Mucosa of gallbladder (tissue), 1 donor: ENCODE measurements at regions not wholly inside any gene's neighbourhood (a gene's known extent, or its start where the extent isn't known, plus 50 kb on each side); places are given as distances from the start of the nearest gene placed in this dataset.
"Not testable (repeated sequence)": the region's sequence is repeated elsewhere in the genome, so short reads cannot be mapped to it uniquely, and the experiment has no call there.

ENCODE experiments used
- DNase-seq: peaks from one replicate; pipeline ENCODE4 v3.0.0-alpha.2; 2020; ENCODE audit warnings: low spot score
- donor health status: DM: no; HTN: no; CAD: no.

GRCh38 chr10:128178302-128178958 is 52.2 kb upstream of the MKI67 start:
- DNase-seq = no peak

DNA sequence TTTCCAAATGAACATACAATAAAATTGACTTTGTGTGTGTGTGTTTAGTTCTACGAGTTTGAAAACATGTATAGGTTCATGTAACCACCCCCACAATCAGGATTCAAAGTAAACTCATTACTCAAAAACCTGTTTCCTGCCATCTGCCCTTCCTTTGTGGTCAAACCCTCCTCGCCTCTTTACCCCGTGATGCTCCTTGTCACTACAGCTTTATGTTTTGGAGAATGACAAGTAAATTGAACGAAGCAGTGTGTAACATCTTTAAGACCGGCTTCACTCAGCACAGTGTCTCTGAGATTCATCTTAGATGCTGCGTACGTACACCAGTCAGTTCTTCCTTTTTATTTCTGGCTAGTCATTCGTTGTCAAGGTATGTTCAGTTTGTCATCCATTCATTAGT is 54.6 kb upstream of the MKI67 start:
- DNase-seq = no peak

DNA sequence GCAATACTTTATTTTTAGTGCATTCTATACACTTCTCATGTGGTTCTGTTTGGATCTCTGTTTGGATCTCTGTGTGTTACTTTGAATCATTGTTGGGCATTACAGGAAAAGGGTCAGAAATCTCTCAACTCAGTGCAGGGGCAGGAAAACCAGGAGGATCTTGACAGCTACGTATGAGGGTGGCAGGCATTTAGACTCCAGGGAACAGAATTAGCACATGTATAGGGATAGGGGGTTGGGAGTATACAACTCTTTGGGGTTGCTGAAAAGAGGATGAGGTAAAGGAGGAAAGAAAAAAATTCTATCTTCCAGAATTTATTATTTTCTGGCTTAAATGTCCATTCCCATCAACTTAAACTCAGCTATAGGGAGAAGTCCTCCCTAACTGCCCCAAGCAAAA is 59.4 kb upstream of the MKI67 start:
- DNase-seq = no peak

- no peak for DNase-seq
Observed at GRCh38 chr10:128186959-128187787, 61.0 kb upstream of the MKI67 start.

DNA sequence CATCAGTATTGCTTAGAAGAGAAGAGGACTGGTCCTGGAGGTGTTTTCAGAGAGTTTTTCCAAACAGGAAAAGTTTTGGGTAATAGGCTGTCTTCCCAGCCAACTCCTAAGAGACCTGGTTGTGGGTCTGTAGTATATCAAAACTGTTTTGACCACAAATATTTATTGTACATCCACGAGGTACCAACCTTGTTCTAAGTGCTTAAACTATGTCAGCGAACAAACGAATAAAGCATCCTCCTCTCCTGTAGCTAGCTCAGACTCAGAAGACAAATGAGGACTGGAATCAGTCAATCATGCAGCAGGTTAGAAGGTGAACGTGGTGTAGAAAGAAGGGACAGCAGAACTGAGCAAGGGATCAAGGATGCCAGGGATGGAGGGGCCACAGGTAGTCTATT is 61.6 kb upstream of the MKI67 start:
- DNase-seq = no peak

DNA sequence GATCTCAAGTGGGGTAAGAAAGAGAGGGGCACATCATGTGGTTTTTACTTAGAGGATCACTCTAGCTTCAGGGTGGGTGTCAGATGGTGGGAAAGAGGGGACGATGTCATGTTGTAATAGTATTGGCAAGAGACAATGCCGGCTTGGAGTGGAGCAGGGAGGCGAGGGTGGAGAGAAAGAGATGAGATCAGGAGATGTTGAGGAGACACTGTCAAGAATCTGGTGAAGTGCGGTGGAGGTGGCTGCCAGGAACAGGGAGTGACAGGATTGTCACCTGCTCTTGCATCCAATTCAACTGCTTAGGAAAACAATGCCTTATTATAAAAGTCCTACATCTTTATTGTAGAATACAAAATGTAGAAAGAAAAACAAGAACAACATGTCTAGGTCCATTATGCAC is 63.0 kb upstream of the MKI67 start:
- no peak for DNase-seq

GRCh38 chr10:128191847-128192246 is 65.6 kb upstream of the MKI67 start:
- no peak for DNase-seq

GRCh38 chr10:128201826-128202225 is 75.6 kb upstream of the MKI67 start:
- not testable (repeated sequence) for DNase-seq

- DNase-seq = no peak
Observed at GRCh38 chr10:128203028-128203427, 76.8 kb upstream of the MKI67 start.

GRCh38 chr10:128205591-128205990 is 79.4 kb upstream of the MKI67 start:
- DNase-seq = not testable (repeated sequence)

DNA sequence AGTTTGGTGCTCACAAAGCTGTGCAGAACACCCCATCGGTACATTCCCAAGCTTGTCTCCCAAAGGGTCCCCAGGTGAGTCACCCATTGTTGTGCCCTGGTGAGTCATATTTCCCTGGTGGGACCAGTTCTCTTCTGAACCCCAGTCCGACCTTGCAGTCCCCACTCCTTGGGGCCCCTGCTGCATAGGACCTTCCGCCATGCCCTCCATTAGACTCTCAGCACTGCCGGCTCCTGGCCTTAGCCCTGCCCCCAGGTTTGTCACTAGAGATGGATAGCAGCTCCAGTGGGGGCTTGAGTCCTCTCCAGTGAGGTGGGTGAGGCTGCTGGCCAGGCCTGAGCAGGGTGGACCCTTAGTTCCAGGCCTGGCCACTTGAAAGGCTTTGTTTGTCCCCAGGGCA is 80.5 kb upstream of the MKI67 start:
- DNase-seq = no peak

DNA sequence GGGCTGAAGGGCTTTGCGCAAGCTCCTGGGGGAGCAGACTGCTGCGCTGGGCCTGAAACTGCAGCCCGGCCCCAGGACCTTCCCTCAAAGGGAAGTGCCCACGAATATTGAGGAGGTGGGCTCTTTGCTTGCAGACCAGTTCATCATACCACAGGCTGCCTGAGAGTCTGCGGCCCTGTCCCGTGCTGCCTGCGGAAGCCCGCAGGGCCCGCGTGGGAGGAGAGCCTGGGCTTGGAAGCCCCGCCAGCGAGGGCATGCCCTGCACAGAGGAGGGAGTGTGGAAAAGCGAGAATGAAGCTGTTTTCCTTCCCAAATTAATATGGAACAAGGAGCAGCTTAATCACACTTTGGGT is 83.6 kb upstream of the MKI67 start:
- DNase-seq = no peak

GRCh38 chr10:128210215-128211063 is 84.2 kb upstream of the MKI67 start:
- peak; percentile 62 for DNase-seq

GRCh38 chr10:128211064-128211504 is 84.9 kb upstream of the MKI67 start:
- DNase-seq = no peak

DNA sequence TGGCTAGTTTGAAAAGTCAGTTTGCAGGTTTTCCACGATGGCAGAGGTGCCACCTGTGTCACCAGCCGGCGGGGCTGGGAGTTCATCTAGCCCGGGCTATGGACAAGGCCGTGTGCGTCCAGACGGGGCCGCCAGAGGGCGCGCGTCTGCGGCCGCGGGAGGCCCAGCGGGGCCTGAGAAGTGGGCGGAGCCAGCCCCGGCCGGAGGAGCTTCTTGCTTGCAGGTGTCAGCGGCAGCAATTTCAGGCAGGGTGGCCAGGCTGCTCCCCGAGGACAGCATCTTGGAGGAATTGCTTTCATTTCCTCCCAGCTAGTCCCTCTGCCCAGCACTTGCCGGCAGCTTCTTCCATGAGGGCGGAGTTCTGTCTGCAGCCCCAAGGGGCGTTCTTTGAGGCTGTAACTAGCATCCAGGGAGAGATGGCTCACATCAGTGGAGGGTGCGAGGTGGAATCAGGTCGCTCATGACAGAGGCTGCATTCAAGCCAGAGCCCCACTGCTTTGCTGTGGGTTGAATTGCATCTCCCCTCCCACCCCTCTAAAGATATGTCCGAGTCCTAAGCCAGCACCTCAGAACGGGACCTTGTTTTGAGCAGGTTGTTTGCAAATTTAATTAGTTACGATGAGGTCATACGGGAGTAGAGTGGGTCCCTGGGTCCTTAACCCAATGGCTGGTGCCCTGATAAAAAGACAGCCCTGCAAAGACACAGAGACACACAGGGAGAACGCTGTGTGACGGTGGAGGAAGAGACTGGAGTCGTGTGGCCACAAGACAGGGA is 85.9 kb upstream of the MKI67 start:
- DNase-seq = peak; percentile 84

GRCh38 chr10:128213156-128213555 is 86.9 kb upstream of the MKI67 start:
- DNase-seq = no peak

DNA sequence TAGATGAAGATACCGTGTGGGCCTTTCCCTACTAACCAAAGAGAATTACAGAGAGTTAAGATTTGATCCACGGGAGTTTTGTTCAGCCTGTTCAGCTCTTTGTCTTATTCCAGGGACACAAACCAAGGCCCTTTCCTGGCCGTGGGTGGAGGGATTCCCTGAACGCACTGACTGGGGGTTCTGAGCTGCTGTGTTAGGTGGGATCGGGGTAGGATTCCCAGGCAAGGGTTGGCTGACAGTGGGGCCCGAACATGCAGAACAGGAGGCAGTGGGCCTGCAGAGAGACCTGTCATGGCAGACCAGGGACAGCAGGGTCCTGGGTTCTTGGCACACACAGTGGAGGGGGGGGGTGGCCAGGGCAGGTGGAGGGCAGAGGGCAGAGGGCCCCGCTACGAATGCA is 89.5 kb upstream of the MKI67 start:
- DNase-seq = no peak

GRCh38 chr10:128217136-128217535 is 90.9 kb upstream of the MKI67 start:
- DNase-seq = no peak

DNA sequence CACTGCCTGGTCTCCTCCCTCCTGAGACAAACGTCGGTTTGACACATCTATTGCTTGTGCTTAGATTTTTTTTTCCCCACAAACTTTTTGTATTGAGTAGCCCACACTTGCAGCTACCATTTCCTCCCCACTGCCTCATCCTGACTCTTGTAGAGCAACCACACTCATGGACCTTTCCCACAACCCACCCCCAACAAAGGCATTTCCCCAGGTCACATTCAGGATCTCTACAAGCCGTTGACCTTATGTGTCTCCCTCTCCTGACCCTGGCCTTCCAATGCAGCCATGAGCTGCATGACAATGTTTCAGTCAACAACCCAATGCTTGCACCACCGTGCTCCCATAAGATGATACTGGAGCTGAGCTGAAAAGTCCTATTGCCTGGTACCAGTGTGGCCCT is 91.9 kb upstream of the MKI67 start:
- no peak for DNase-seq

GRCh38 chr10:128219295-128219694 is 93.1 kb upstream of the MKI67 start:
- no peak for DNase-seq

GRCh38 chr10:128220021-128220420 is 93.8 kb upstream of the MKI67 start:
- no peak for DNase-seq

- DNase-seq = no peak
Observed at GRCh38 chr10:128221117-128221516, 94.9 kb upstream of the MKI67 start.
